NOMO-1 treated with DMSO at 0.1 percent for 48 hours (cell line): ENCODE measurements at regions not wholly inside any gene's neighbourhood (a gene's known extent, or its start where the extent isn't known, plus 50 kb on each side); places are given as distances from the start of the nearest gene placed in this dataset.

Source experiments
- DNase-seq: peaks from one replicate; lab custom pipeline; 2025; ENCODE audit not compliant: unreplicated experiment; lab: John Stamatoyannopoulos, UW

- DNase-seq: no peak
These were observed 485.4 kb upstream of the USP24 start for GRCh38 chr1:55700359-55701130.

GRCh38 chr1:55699228-55699627 is 484.1 kb upstream of the USP24 start:
- no peak for DNase-seq

GRCh38 chr1:55697997-55698535 is 482.9 kb upstream of the USP24 start:
- DNase-seq: no peak

- DNase-seq: no peak
These were observed 481.7 kb upstream of the USP24 start for GRCh38 chr1:55696891-55697290.

GRCh38 chr1:55696181-55696754 is 481.1 kb upstream of the USP24 start:
- no peak for DNase-seq

- DNase-seq: no peak
These were observed 480.4 kb upstream of the USP24 start for GRCh38 chr1:55695552-55695951.

DNA sequence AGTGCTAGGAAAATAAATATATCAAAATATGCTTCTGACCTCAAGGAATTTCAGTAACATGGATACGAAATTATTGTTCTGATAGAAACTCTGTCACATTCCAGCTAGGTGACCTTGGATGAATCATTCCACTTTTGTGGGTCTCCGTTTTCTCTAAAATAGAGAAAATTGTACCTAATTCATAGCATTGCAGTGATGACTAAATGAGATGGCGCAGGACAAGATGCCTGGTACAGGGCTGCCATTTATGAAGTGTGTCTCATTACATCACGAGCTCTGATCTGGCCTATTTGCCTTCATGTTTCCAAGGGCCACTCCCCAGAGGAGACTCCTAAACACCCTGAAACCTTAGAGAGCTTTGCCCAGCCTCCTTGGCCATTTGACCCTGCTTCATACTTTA is 480.0 kb upstream of the USP24 start:
- no peak for DNase-seq

GRCh38 chr1:55694310-55694801 is 479.2 kb upstream of the USP24 start:
- DNase-seq: no peak

- DNase-seq: no peak
These were observed 477.6 kb upstream of the USP24 start for GRCh38 chr1:55692726-55693125.

- no peak for DNase-seq
These were observed 475.2 kb upstream of the USP24 start for GRCh38 chr1:55690366-55690765.

DNA sequence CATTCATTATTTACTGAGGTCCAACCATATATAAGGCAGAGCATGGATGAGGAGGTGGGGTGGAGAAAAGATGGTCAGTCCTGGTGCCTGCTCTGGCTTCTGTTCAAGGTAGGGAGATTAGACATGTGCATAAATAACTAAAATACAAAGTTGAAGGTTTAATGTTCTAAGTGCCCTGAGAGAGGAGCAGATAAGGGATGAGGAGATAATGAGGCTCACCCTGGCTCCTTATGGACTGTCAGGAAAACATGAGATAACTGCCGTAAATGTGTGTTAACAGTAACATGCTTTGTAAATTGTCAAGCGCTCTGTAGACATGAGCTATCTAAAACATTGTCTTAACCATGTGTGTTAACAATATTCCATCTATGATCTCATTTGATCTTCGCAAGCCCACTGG is 474.6 kb upstream of the USP24 start:
- DNase-seq: no peak

- no peak for DNase-seq
These were observed 470.4 kb upstream of the USP24 start for GRCh38 chr1:55685560-55685959.

DNA sequence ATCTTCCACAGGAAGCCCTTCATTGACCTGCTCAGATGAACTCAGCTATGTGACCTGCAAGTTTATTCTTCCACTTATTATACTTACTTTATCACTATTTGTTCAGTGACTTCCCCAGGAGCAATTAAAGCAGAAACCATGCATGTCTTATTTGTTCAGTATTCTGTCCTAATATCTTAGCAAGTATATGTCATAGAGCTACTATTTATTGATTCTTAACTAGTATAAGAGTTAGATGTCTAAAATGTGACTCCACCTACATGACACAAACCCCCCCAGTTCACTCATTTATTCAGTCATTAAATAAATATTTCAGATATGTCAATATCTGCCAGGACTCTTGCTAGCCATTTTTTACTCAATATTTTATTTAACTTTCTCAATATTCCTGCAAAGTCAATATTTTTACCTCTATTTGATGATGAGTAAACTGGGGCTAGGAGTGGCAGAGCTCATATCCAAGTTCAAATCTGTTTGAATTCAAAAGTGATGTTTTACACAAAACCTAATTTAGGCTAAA is 469.0 kb upstream of the USP24 start:
- no peak for DNase-seq

- DNase-seq: no peak
These were observed 467.0 kb upstream of the USP24 start for GRCh38 chr1:55682198-55682597.

DNA sequence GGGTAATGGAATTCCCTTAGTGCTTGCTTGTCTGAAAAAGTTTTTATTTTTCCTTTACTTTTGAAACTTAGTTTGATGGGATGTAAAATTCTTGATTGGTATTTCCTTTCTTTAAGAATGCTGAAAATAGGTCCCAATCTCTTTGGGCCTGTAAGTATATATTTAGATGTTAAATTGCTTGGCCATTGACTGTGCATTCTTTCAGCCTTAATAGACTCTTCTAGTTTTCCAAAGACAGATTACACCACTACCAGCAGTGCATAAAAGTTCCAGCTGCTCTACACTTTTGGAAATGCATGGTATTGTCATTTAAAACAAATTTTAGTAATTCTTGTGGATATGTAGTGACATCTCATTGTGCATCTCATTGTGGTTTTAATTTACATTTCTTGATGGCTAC is 464.8 kb upstream of the USP24 start:
- DNase-seq: no peak

- DNase-seq: no peak
These were observed 458.3 kb upstream of the USP24 start for GRCh38 chr1:55673416-55673815.

DNA sequence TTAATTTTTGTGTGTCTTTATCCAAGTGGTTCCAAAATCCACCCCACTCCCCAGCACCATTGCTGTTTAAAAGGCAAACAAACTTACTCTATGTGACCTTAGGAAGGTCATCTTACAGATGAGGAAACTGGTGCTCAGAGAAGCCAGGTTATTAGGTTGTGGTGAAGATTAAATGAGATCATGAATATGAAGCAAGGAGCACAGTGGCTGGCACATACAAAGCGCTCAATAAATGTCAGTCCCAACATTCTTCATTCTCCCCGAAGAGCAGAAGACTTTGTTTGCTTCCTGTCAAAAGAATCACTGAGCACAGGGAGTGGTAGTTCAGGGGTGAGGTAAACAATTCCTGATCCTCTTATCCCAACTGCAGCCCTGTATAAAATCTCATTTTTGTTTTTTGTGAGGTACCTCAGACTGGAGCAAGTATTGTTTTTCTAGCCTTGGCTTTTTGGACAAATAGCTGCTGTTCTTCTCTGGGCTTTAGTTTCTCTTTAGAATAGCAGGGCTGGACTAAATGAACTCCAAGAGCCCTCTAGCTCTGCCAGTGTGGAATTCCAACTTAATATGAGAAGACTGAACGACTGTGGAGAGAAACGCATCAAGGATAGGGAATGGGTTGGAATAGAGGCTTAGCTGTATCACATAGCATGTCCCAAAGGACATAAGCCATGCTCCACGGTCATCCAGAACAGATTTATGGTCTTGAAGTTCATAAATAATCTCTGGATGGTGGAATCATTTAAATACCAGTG is 455.3 kb upstream of the USP24 start:
- no peak for DNase-seq

DNA sequence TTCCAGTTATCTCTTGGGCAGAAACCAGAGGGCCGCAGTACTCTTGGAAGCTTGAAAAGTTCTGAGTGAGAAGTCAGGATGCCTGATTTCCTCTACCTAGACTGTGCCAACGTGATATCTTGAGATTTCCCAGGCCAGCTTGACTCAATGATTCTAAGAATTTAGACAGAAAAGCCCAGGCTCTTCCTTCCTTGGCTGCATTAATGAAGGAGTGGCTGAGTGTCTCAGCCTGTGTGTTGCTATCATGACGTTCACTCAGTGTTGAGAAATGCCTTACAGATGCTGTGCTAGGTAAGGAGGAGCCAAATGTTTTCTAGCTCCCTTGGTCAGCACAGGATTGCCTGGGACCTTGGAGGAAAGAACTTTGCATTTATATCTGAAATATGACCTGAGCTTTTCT is 454.1 kb upstream of the USP24 start:
- no peak for DNase-seq

DNA sequence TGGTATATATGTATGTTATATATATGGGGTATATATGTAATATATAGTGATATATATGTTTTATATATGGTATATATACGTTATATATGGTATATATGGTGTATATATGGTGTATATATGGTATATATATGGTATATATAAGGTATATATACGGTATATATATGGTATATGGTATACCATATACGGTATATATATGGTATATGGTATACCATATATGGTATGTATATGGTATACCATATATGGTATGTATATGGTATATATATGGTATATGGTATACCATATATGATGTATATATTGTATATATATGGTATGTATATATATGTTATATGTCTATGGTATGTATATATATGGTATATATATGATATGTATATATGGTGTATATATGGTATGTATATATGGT is 447.7 kb upstream of the USP24 start:
- DNase-seq: no peak

DNA sequence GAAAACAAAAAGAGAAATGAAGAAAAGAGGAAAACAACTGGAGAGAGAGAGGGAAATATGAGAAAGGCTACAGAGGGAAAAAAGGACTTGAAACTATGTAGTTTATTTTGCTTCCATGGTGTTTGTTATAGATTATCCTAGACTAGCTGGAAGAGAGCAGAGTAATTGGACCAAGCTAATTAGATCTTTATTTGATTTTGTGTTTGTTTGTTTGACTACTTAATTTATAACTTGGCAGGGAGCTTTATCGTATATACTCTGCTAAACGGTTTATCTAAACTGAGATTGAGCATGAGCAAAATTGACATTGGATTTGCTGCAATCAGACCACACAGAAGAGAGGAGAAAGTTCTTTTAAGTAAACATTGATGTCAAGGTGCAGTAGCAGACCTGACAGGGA is 443.8 kb upstream of the USP24 start:
- no peak for DNase-seq

- DNase-seq: no peak
These were observed 439.6 kb upstream of the USP24 start for GRCh38 chr1:55654750-55655149.

DNA sequence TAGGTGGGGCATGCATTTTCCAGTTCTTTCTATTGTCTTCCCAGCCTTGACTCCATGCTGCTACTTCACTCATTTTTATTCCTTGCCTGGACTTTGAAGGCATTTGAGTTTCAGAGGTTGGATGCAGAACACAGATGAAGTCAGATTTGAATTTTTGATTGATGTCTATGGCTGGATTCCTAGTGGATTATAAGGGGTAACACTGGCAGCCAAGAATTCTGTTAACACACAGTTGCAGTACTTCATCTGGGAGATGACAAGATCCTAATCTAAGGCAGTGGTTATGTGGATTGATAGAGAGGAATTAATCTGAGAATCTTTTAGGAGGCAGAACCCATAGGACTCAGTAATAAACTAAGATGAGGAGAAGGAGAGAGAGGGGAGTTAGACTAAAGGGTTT is 439.0 kb upstream of the USP24 start:
- DNase-seq: no peak
